ENCODE measurements at regions not wholly inside any gene's neighbourhood (a gene's known extent, or its start where the extent isn't known, plus 50 kb on each side); places are given as distances from the start of the nearest gene placed in this dataset.

GRCh38 chr3:46146548-46146947 lies 61.6 kb downstream of the CCR1 start:
- no peak for DNase-seq

- no peak for DNase-seq
Measured at GRCh38 chr3:46146021-46146420, 62.1 kb downstream of the CCR1 start.

- DNase-seq = no peak
Measured at GRCh38 chr3:46145147-46145546, 63.0 kb downstream of the CCR1 start.

- DNase-seq = no peak
Measured at GRCh38 chr3:46143951-46144473, 64.1 kb downstream of the CCR1 start.

- DNase-seq = no peak
Measured at GRCh38 chr3:46141813-46142212, 66.3 kb downstream of the CCR1 start.

- DNase-seq = no peak
Measured at GRCh38 chr3:46138581-46138980, 69.5 kb downstream of the CCR1 start.

GRCh38 chr3:46135475-46135874 lies 72.6 kb downstream of the CCR1 start:
- DNase-seq = no peak

- DNase-seq = no peak
Measured at GRCh38 chr3:46133285-46133684, 74.8 kb downstream of the CCR1 start.

GRCh38 chr3:46132565-46132964 lies 75.5 kb downstream of the CCR1 start:
- no peak for DNase-seq

GRCh38 chr3:46131884-46132450 lies 76.1 kb downstream of the CCR1 start:
- no peak for DNase-seq

GRCh38 chr3:46130631-46131310 lies 77.3 kb downstream of the CCR1 start:
- no peak for DNase-seq

GRCh38 chr3:46129588-46130272 lies 78.4 kb downstream of the CCR1 start:
- no peak for DNase-seq

GRCh38 chr3:46127503-46127902 lies 80.6 kb downstream of the CCR1 start:
- DNase-seq = no peak

GRCh38 chr3:46124216-46125177 lies 83.6 kb downstream of the CCR1 start:
- no peak for DNase-seq

GRCh38 chr3:46123646-46124045 lies 84.5 kb downstream of the CCR1 start:
- DNase-seq = no peak

GRCh38 chr3:46122091-46122490 lies 86.0 kb downstream of the CCR1 start:
- DNase-seq = no peak

- DNase-seq = no peak
Measured at GRCh38 chr3:46120983-46121382, 87.1 kb downstream of the CCR1 start.

- no peak for DNase-seq
Measured at GRCh38 chr3:46119709-46120498, 88.2 kb downstream of the CCR1 start.

GRCh38 chr3:46119253-46119652 lies 88.9 kb downstream of the CCR1 start:
- DNase-seq = no peak

- no peak for DNase-seq
Measured at GRCh38 chr3:46116996-46117395, 89.7 kb upstream of the XCR1 start.

- no peak for DNase-seq
Measured at GRCh38 chr3:46114323-46114988, 87.2 kb upstream of the XCR1 start.

GRCh38 chr3:46113608-46114007 lies 86.3 kb upstream of the XCR1 start:
- no peak for DNase-seq
